GM12892 (cell line): ENCODE measurements at regions not wholly inside any gene's neighbourhood (a gene's known extent, or its start where the extent isn't known, plus 50 kb on each side); places are given as distances from the start of the nearest gene placed in this dataset.

Experiments
- POLR2A ChIP-seq: IDR thresholded peaks from 2 replicates; pipeline ENCODE4 v1.6.1; 2011; ENCODE audit warnings: low read depth, low read length, control low read depth
- POLR2AphosphoS5 ChIP-seq: IDR thresholded peaks from 2 replicates; pipeline ENCODE4 v1.6.1; 2011; ENCODE audit warnings: low read depth, low read length, control low read depth
- TAF1 ChIP-seq: IDR thresholded peaks from 2 replicates; pipeline ENCODE4 v1.6.1; 2011; ENCODE audit warnings: low read depth, mild to moderate bottlenecking, control low read depth, low read length, borderline replicate concordance

GRCh38 chr14:62099091-62099490 is 336.9 kb downstream of the SNAPC1 start:
- TF ChIP-seq POLR2A (no peak), POLR2AphosphoS5 (no peak), TAF1 (no peak)
